ENCODE measurements at regions not wholly inside any gene's neighbourhood (a gene's known extent, or its start where the extent isn't known, plus 50 kb on each side); places are given as distances from the start of the nearest gene placed in this dataset.

DNA sequence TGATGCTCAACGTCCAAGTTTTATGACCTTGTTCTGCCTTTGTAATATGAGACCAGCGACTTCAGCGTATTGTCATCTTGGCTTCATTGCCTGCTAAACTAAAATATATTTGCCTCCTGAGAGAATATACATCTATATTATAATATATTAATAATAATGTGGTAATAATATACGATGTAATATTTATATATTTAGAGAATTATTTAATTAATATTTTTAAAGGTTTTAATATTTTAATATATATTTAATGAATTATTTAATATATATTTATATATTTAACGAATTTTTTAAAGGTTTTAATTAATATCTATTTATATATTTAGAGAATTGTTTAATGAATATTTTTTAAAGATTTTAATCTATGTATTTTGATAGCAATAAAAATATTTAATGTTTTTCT lies 700.7 kb downstream of the TAF11L14 start:
- TF ChIP-seq, protein P1, sequence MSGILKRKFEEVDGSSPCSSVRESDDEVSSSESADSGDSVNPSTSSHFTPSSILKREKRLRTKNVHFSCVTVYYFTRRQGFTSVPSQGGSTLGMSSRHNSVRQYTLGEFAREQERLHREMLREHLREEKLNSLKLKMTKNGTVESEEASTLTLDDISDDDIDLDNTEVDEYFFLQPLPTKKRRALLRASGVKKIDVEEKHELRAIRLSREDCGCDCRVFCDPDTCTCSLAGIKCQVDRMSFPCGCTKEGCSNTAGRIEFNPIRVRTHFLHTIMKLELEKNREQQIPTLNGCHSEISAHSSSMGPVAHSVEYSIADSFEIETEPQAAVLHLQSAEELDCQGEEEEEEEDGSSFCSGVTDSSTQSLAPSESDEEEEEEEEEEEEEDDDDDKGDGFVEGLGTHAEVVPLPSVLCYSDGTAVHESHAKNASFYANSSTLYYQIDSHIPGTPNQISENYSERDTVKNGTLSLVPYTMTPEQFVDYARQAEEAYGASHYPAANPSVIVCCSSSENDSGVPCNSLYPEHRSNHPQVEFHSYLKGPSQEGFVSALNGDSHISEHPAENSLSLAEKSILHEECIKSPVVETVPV (CRISPR knock-in tag; IDR thresholded peaks at IDR 0.05) = no peak
- TF ChIP-seq, protein P2, sequence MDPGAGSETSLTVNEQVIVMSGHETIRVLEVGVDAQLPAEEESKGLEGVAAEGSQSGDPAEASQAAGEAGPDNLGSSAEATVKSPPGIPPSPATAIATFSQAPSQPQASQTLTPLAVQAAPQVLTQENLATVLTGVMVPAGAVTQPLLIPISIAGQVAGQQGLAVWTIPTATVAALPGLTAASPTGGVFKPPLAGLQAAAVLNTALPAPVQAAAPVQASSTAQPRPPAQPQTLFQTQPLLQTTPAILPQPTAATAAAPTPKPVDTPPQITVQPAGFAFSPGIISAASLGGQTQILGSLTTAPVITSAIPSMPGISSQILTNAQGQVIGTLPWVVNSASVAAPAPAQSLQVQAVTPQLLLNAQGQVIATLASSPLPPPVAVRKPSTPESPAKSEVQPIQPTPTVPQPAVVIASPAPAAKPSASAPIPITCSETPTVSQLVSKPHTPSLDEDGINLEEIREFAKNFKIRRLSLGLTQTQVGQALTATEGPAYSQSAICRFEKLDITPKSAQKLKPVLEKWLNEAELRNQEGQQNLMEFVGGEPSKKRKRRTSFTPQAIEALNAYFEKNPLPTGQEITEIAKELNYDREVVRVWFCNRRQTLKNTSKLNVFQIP (CRISPR knock-in tag; IDR thresholded peaks at IDR 0.05; ENCODE audit: borderline replicate concordance, low read depth) = no peak
- TF ChIP-seq, protein P3, sequence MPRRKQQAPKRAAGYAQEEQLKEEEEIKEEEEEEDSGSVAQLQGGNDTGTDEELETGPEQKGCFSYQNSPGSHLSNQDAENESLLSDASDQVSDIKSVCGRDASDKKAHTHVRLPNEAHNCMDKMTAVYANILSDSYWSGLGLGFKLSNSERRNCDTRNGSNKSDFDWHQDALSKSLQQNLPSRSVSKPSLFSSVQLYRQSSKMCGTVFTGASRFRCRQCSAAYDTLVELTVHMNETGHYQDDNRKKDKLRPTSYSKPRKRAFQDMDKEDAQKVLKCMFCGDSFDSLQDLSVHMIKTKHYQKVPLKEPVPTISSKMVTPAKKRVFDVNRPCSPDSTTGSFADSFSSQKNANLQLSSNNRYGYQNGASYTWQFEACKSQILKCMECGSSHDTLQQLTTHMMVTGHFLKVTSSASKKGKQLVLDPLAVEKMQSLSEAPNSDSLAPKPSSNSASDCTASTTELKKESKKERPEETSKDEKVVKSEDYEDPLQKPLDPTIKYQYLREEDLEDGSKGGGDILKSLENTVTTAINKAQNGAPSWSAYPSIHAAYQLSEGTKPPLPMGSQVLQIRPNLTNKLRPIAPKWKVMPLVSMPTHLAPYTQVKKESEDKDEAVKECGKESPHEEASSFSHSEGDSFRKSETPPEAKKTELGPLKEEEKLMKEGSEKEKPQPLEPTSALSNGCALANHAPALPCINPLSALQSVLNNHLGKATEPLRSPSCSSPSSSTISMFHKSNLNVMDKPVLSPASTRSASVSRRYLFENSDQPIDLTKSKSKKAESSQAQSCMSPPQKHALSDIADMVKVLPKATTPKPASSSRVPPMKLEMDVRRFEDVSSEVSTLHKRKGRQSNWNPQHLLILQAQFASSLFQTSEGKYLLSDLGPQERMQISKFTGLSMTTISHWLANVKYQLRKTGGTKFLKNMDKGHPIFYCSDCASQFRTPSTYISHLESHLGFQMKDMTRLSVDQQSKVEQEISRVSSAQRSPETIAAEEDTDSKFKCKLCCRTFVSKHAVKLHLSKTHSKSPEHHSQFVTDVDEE (CRISPR knock-in tag; IDR thresholded peaks at IDR 0.05) = no peak
- no peak for TF ChIP-seq ZC3H10 (CRISPR knock-in tag; IDR thresholded peaks at IDR 0.05)
- TF ChIP-seq TOX (CRISPR knock-in tag; IDR thresholded peaks at IDR 0.05; ENCODE audit: borderline replicate concordance) = no peak
- no peak for TF ChIP-seq TCF4 (CRISPR knock-in tag; IDR thresholded peaks at IDR 0.05; ENCODE audit: borderline replicate concordance)
- no peak for TF ChIP-seq BACH2 (CRISPR knock-in tag; IDR thresholded peaks at IDR 0.05; ENCODE audit: borderline replicate concordance)
- no peak for TF ChIP-seq GLIS3 (CRISPR knock-in tag; IDR thresholded peaks at IDR 0.05)
- TF ChIP-seq CSDC2 (CRISPR knock-in tag; IDR thresholded peaks at IDR 0.05) = no peak
- no peak for TF ChIP-seq OSR1 (CRISPR knock-in tag; IDR thresholded peaks at IDR 0.05)
- TF ChIP-seq ZFP30 (CRISPR knock-in tag; IDR thresholded peaks at IDR 0.05) = no peak
- no peak for ATAC-seq

DNA sequence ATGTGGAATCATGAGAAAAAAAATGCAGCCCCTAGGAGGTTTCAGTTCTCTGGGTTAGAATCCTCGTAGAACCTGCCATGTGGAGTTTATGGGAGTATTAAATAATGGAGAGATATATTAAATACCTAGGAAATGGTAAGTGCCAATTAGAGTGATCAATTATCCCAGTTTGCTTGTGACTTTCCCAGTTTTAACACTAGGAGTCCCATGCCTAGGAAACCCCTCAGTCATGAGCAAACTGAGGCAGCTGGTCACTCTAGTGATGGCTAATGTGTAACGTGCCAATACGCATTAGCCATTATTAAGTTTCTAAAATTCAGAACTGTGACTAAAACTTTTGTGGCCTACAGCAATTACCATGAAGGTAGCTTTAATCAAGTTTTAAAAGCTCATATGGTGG lies 720.6 kb downstream of the TAF11L14 start:
- no peak for ATAC-seq
- TF ChIP-seq, protein P2 (CRISPR knock-in tag; IDR thresholded peaks at IDR 0.05; ENCODE audit: borderline replicate concordance, low read depth) = no peak
- TF ChIP-seq ZNF8 (CRISPR knock-in tag; IDR thresholded peaks at IDR 0.05) = no peak
- TF ChIP-seq TCF4 (CRISPR knock-in tag; IDR thresholded peaks at IDR 0.05; ENCODE audit: borderline replicate concordance) = no peak
- TF ChIP-seq ZNF70 (CRISPR knock-in tag; IDR thresholded peaks at IDR 0.05) = no peak
- TF ChIP-seq, protein P1 (CRISPR knock-in tag; IDR thresholded peaks at IDR 0.05) = no peak

DNA sequence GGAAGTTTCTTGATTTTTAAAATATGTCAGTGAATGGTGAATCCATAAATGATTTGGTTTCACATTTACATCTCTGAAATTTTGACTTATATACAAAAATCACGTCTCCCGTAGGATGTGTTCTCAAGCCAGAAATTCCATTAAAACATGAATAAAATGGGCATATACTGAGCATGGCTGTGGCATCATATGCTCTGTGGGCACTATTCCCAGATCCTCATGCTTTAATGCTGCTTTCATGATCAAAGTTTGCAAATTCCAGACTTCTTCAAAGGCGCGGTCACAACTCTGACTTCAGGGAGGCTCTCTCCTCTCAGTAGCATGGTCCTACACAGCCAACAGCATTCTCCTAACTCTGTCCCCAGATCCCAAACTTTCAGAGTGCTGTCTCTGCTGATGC lies 723.2 kb downstream of the TAF11L14 start:
- ATAC-seq = no peak
- TF ChIP-seq ZFP3 (CRISPR knock-in tag; IDR thresholded peaks at IDR 0.05) = no peak
- TF ChIP-seq, protein P3 (CRISPR knock-in tag; IDR thresholded peaks at IDR 0.05) = no peak
- TF ChIP-seq, protein P1 (CRISPR knock-in tag; IDR thresholded peaks at IDR 0.05) = no peak
- TF ChIP-seq TOX (CRISPR knock-in tag; IDR thresholded peaks at IDR 0.05; ENCODE audit: borderline replicate concordance) = no peak
